Fibroblast of lung (primary cell): ENCODE measurements at regions not wholly inside any gene's neighbourhood (a gene's known extent, or its start where the extent isn't known, plus 50 kb on each side); places are given as distances from the start of the nearest gene placed in this dataset.

Source experiments
- DNase-seq, 2 donors: peaks; one replicate each; pipeline versions ENCODE4 v3.0.0 to v3.0.0-alpha.2; 2010; ENCODE audit warnings: low read depth in 2 of 2
- H2AFZ ChIP-seq: 2 replicates; pipeline ENCODE4 v1.5.1; 2012; ENCODE audit warnings: low read length, control low read depth, inconsistent platforms
- H3K27ac ChIP-seq: 2 replicates; pipeline ENCODE4 v1.5.1; 2011; ENCODE audit warnings: low read length, control low read depth; ENCODE audit not compliant: insufficient read depth
- H3K27me3 ChIP-seq: 2 replicates; pipeline ENCODE4 v1.5.1; 2011; ENCODE audit warnings: mild to moderate bottlenecking, low read length; ENCODE audit not compliant: control insufficient read depth, insufficient read depth
- H3K36me3 ChIP-seq: 2 replicates; pipeline ENCODE4 v1.5.1; 2011; ENCODE audit warnings: low read length; ENCODE audit not compliant: control insufficient read depth, insufficient read depth
- H3K4me1 ChIP-seq: 2 replicates; pipeline ENCODE4 v1.5.1; 2011; ENCODE audit warnings: low read length; ENCODE audit not compliant: control insufficient read depth, insufficient read depth; ENCODE audit errors: extremely low read depth
- H3K4me2 ChIP-seq: 2 replicates; pipeline ENCODE4 v1.5.1; 2011; ENCODE audit warnings: low read length, control low read depth; ENCODE audit not compliant: insufficient read depth; ENCODE audit errors: extremely low read depth
- H3K4me3 ChIP-seq, 4 experiments: fragments of 200-600 bp in 1 of 4; sonication (generic) in 1 of 4; replicated peaks in 1 of 4; 2 replicates each; pipeline ENCODE4 v1.5.1; 2011 to 2016; ENCODE audit warnings: low read length in 4 of 4, low read depth in 3 of 4, mild to moderate bottlenecking in 3 of 4, control low read depth in 2 of 4, inconsistent platforms in 1 of 4, mixed read lengths in 1 of 4; ENCODE audit not compliant: insufficient read depth in 1 of 4; ENCODE audit errors: control extremely low read depth in 1 of 4
- H3K79me2 ChIP-seq: 2 replicates; pipeline ENCODE4 v1.5.1; 2012; ENCODE audit warnings: mild to moderate bottlenecking, low read length, inconsistent platforms; ENCODE audit not compliant: control insufficient read depth, insufficient read depth
- H3K9ac ChIP-seq: 2 replicates; pipeline ENCODE4 v1.5.1; 2011; ENCODE audit warnings: mild to moderate bottlenecking, low read length, control low read depth; ENCODE audit not compliant: insufficient read depth
- H3K9me3 ChIP-seq: 2 replicates; pipeline ENCODE4 v1.5.1; 2012; ENCODE audit warnings: low read depth, low read length; ENCODE audit not compliant: control insufficient read depth, insufficient read depth
- H4K20me1 ChIP-seq: 2 replicates; pipeline ENCODE4 v1.5.1; 2011; ENCODE audit warnings: low read length; ENCODE audit not compliant: control insufficient read depth, insufficient read depth; ENCODE audit errors: extremely low read depth
- EZH2 ChIP-seq: IDR thresholded peaks from 2 replicates; pipeline ENCODE4 v1.5.1; 2012; ENCODE audit warnings: low read length, control low read depth, mild to moderate bottlenecking; ENCODE audit errors: missing control alignments
- TF ChIP-seq, protein P1 (sequence below), 2 donors: IDR thresholded peaks in 1 of 2; conservative IDR thresholded peaks in 1 of 2; 1 replicate in 1 of 2; 2 replicates in 1 of 2; pipeline ENCODE4 v1.5.1; 2011 to 2012; ENCODE audit warnings: low read length in 2 of 2, control low read depth in 1 of 2, inconsistent platforms in 1 of 2, low read depth in 1 of 2, mild to moderate bottlenecking in 1 of 2

DNA sequence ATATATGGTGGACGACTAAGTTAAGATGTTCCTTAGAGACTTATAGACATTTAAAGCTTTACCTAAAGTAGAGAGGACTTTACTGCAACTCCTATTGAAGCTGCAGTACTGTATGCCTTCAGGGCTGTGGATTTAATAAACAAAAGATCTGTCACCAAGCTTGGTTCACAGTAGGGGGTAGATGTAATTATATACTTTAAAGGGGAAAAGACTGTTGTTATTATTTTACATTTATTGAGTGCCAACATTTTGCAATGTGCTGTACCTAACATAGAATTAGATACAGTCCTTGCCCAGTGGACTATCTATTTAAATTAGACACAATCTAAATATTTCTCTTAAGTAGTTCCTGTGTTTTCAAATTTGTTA is 67.2 kb downstream of the SLIT2 start:
- Histone ChIP-seq H3K36me3 (no peaks in the 10 kb centered on the region), H3K4me3 (no peak overlapping the region), H3K9ac (no peak overlapping the region), H3K79me2 (no peaks in the 10 kb centered on the region), H3K4me1 (peaks cover 12% of the 10 kb centered on the region), H3K27ac (peak overlapping the region; percentile 16), H2AFZ (peak overlapping the region; percentile 12), H3K4me2 (peak overlapping the region; percentile 80), H3K27me3 (no peaks in the 10 kb centered on the region), H4K20me1 (no peaks in the 10 kb centered on the region), H3K9me3 (no peaks in the 10 kb centered on the region)
- TF ChIP-seq EZH2 = no peak
- TF ChIP-seq, protein P1, sequence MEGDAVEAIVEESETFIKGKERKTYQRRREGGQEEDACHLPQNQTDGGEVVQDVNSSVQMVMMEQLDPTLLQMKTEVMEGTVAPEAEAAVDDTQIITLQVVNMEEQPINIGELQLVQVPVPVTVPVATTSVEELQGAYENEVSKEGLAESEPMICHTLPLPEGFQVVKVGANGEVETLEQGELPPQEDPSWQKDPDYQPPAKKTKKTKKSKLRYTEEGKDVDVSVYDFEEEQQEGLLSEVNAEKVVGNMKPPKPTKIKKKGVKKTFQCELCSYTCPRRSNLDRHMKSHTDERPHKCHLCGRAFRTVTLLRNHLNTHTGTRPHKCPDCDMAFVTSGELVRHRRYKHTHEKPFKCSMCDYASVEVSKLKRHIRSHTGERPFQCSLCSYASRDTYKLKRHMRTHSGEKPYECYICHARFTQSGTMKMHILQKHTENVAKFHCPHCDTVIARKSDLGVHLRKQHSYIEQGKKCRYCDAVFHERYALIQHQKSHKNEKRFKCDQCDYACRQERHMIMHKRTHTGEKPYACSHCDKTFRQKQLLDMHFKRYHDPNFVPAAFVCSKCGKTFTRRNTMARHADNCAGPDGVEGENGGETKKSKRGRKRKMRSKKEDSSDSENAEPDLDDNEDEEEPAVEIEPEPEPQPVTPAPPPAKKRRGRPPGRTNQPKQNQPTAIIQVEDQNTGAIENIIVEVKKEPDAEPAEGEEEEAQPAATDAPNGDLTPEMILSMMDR (conservative IDR thresholded peaks at IDR 0.05 in 1 of 2, IDR thresholded peaks at IDR 0.05 in 1 of 2; ENCODE audit: low read depth in 1 of 2, low read length in 2 of 2) = no peak
- no peak for DNase-seq

DNA sequence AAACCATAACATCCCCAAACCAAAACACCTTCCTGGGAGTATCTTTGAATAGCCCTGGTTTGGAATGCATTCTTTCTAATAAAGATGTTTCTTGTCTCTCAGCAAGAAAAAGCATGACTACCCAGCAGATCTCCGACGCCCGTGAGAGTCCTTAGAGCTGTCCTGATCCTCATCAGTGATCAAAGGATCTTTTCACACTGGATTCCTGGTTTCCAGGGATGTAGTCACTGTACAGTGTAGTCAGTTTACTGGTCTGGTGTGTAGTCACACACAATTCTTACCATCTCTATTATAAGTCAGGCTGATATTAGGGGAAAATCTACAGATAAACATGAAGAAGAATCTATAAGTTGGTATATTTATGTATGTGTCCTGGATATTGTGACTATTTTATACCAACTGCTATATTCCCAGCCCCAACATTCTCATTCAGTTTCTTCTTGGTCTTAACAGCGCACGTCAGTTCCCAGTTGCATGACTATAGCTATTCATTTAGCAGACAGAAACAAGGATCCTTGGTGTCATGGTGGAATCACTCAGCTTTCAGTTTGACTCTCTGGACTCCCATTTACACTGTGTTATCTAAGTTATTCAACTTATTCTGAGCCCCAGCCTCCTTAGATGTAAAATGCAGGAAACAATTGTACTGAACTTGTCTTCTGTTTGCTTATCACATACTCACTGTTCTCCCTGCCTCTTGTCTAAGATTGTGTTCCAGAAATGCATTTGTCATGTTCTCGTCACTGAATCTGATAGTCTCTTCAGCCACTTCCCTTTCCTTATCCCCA is 68.3 kb downstream of the SLIT2 start:
- H3K79me2 ChIP-seq = no peaks in the 10 kb centered on the region

DNA sequence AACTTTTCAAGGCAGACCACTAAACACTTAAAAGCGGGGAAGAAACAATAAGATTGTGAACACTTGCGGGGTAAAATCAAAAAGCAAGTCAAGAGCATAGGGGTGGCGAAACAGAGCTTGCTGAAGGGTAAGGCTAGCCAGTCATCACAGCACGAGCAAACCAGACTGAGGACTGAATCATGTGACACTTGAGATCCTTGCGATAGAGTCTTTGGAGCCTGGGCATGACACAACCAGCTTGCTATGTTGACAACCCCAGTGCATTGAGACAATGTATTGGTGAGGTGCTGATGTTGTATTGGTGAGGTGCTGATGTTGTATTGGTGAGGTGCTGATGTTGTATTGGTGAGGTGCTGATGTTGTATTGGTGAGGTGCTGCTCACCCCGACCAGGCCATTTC is 72.3 kb downstream of the SLIT2 start:
- Histone ChIP-seq H3K4me1 (peaks cover 5% of the 10 kb centered on the region), H4K20me1 (no peaks in the 10 kb centered on the region), H3K9me3 (no peaks in the 10 kb centered on the region), H3K4me3 (no peak overlapping the region), H3K9ac (no peak overlapping the region), H2AFZ (no peak overlapping the region), H3K27me3 (no peaks in the 10 kb centered on the region), H3K4me2 (no peak overlapping the region), H3K79me2 (no peaks in the 10 kb centered on the region), H3K27ac (no peak overlapping the region), H3K36me3 (no peaks in the 10 kb centered on the region)
- TF ChIP-seq EZH2 = no peak
- TF ChIP-seq, protein P1 (conservative IDR thresholded peaks at IDR 0.05 in 1 of 2, IDR thresholded peaks at IDR 0.05 in 1 of 2; ENCODE audit: low read depth in 1 of 2, low read length in 2 of 2) = no peak
- DNase-seq = peak in 1 of 2 donors; percentile 46

More for the DNA sequence above, 68.3 kb downstream of the SLIT2 start:
- peak overlapping the region; percentile 19 for H3K4me2 ChIP-seq
- no peak overlapping the region for H3K4me3 ChIP-seq
- H3K9ac ChIP-seq = no peak overlapping the region
- H3K9me3 ChIP-seq = no peaks in the 10 kb centered on the region
- H4K20me1 ChIP-seq = no peaks in the 10 kb centered on the region
- H3K27ac ChIP-seq = no peak overlapping the region
- H3K36me3 ChIP-seq = no peaks in the 10 kb centered on the region
- no peak overlapping the region for H2AFZ ChIP-seq
- no peak for DNase-seq
- H3K27me3 ChIP-seq = no peaks in the 10 kb centered on the region
- TF ChIP-seq, protein P1 (conservative IDR thresholded peaks at IDR 0.05 in 1 of 2, IDR thresholded peaks at IDR 0.05 in 1 of 2; ENCODE audit: low read depth in 1 of 2, low read length in 2 of 2) = no peak
- TF ChIP-seq EZH2 = no peak
- peaks cover 12% of the 10 kb centered on the region for H3K4me1 ChIP-seq
